Muscle of back (tissue), 3 donors: ENCODE measurements at regions not wholly inside any gene's neighbourhood (a gene's known extent, or its start where the extent isn't known, plus 50 kb on each side); places are given as distances from the start of the nearest gene placed in this dataset.
"Not testable (repeated sequence)": the region's sequence is repeated elsewhere in the genome, so short reads cannot be mapped to it uniquely, and the experiment has no call there.

Experiments
- DNase-seq, 3 donors: peaks; one replicate each; pipeline versions ENCODE4 v3.0.0 to v3.0.0-alpha.2; 2013

DNA sequence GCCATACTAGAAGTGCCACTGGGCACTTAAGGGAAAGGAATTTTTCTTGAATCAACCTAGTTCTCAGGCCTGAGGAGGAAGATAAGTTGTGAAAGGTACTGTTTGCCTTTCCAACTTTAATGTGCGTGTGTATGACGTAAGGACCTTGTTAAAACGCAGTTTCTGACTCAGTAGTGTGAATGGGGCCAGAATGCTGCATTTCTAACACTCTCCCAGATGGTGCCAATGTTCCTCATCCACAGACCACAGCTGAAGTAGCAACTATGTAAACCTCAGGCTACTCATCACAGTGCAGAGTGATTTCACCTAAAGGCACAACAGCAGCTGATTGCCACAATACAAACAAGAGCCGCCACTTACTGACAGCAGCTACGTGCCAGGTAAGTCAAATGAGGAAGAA is 103.6 kb downstream of the OTOL1 start:
- DNase-seq = no peak

DNA sequence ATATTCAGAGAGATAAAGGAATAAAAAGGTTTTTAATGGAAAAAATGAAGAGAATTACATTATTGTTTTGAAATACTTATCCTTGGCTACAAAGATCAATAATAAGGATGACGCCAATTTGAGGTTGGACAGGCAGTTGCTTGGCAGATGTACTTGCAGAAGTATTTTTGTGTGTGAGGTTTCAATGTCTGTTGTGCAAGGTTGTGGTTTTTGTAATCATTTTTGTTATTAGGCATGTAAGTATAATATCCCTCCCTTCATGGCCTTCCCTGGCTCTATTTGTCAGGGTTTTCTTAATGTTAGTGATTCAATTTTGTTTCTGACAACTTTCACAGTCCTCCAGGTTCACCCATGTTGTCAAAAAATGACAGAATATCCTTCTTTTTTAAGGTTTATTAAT is 105.9 kb downstream of the OTOL1 start:
- no peak for DNase-seq

DNA sequence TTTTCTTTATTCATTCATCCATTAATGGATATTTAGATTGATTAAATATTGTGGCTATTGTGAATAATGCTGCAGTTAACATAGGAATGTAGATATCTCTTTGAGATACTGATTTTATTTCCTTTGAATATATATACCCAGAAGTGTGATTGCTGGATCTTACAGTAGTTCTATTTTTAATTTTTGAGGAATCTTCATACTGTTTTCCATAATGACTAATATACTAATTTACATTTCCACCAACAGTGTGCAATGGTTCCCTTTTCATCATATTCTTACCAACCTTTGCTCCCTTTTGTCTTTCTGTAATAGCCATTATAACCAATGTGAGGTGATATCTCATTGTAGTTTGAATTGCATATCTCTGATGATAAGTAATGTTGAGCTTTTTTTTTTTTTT is 106.3 kb downstream of the OTOL1 start:
- DNase-seq = no peak

DNA sequence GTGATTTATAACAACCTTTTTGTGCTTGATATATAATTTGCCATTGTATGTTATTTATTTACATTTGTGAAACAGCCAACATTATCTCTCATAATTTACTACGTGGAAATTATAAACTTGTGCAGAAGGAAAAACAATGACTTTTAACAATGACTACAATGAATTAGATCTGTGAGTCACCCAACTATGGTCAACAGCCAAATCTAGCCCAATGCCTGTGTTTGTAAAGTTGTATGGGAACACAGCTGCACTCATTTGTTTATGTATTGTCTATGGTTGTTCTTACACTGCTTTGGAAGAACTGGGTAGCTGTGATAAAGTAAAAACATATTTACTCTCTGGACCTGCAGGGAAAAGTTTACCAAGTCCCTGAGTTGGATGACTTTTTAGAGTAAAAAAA is 110.4 kb downstream of the OTOL1 start:
- no peak for DNase-seq

DNA sequence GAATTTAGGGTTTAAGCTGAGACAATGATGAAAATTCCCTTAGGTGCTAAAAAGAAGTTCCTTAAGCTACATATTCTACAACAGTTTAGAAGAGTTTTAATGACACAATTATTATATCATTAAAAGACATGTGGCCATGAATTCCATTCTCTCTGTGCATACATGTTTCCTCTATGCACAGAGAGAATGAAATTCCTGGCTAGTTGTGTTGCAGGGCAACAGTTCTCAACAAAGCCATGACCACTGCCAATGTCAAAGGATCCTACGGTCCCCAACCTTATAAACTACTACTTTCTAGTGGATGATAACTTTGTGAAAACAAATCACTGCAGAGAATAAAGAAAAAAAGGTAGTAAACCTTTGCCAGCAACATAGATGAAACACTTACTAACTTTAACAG is 122.7 kb downstream of the OTOL1 start:
- DNase-seq = no peak

DNA sequence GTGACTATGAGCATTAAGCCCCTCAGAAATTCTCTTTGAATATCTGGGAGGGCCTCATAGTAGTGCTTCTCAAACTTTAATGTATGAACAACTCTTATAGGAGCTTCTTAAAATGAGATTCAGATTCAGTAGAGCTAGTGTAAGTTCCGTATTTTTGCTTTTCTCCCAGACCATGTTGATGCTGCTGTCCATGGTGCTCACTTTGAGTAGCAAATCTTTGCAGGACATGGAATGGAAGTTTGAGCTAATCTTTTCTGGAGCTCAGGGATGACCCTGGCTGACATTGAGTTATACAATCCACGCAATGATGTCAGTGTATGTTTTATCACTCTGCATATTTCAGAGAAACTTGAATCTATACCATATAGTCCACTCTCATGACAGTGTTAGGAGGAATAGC is 134.2 kb downstream of the OTOL1 start:
- DNase-seq = peak in 2 of 3 donors; percentile 27 to 54

DNA sequence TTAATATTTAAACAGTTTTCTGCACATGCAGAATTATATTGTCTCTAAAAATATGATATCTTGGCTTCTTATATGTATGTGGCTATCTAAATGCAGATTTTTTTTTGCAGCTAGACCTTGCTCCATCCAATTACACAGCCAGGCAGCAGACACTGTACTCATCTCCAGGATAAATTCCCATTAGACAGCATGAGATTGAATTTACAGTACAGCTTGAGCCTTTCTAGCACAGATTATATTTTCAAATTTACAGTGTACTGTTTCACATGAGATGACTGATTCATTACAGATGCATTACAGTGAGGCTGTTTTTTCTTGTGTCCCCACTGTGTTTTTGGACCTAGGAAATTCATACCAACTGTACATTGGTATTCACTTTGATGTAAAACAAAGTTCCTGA is 134.9 kb downstream of the OTOL1 start:
- DNase-seq = no peak

DNA sequence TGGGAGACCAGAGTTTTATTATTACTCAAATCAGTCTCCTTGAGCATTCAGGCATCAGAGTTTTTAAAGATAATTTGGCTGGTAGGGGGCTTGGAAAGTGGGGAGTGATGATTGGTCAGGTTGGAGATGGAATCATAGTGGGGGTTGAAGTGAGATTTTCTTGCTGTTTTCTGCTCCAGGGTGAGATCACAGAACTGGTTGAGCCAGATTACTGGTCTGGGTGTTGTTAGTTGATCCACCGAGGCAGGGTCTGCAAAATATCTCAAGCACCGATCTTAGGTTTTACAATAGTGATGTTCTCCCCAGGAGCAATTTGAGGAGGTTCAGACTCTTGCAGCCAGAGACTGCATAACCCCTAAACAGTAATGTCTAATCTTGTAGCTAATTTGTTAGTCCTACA is 141.0 kb downstream of the OTOL1 start:
- no peak for DNase-seq

DNA sequence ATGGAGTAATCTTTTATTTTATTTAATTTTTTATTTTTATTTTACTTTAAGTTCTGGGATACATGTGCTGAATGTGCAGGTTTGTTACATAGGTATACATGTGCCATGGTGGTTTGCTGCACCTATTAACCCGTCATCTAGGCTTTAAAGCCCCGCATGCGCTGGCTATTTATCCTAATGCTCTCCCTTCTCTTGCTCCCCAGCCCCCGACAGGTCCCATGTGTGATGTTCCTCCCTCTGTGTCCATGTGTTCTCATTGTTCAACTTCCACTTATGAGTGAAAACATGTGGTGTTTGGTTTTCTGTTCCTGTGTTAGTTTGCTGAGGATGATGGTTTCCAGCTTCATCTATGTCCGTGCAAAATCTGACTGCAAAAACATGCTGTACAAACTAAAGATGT is 142.5 kb downstream of the OTOL1 start:
- DNase-seq = not testable (repeated sequence)

DNA sequence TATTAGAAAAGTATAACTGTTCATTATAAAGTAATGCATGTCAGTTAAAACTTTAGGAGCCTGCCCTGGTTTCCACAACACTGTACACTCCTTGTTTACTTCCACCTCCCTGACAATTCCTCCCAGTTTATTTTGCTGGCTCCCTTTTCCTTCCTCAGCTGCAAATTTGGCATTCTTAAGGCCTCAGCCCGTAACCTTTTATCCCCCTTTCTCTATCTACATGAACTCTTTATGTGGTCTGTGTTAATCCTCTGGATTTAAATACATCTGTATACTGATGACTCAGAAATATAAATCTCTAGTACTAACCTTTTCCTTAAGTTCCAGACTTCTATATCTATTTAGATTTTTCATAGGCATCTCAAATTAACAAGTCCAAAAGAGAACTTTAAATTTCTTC is 143.6 kb downstream of the OTOL1 start:
- DNase-seq = peak in 1 of 3 donors; percentile 48

DNA sequence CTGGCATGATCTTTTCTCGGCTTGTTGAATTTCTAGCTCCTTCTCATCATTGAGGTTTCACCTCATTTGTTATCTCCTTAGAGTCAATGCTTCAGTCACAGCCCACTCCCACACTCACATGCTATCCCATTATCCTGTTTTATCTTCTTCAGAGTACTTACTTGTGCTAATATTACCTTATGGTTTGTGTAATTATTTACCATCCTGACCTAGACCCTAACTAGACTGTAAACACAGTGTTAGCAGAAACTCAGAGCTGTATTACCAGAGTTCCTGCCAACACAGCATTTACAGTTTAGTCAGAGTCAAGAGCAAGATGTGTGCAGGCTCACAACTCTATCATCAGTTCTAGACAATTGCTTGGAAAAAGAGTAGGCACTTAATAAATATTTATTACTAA is 144.7 kb downstream of the OTOL1 start:
- DNase-seq = no peak

DNA sequence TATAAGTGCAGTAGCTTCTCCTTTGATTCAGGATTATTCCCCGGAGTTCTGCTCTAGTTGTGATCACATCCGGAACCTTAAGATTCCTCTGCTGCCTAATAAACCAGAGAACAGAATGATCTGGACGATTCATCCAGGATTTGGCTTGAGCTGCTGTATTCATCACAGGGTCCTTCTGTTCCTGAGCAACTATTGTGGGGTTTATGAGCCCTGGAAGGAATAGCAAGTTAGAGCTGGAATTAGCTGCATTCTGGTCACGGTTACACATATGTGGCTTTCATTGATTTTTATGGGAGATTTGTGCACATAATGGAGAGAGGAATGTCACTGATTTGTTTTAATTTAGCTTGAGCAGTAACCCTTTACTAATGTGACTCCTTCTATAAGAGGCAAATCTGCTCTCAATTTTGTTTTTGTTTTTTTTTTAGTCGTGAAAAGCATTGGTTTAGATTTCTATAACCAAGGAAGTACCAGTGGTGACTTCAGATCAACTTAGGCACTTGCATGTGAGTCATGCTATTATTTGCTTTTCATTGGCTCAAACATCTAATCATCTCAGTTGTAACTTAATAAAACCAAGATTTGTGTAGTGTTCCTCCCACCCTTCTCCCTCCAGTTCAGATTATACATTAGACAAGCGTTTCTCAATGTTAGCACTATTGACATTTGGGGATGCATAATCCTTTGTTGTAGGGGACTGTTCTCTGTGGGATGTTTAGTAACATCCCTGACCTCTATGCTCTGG is 148.5 kb downstream of the OTOL1 start:
- peak; percentile 25 to 80 (median 36) for DNase-seq

DNA sequence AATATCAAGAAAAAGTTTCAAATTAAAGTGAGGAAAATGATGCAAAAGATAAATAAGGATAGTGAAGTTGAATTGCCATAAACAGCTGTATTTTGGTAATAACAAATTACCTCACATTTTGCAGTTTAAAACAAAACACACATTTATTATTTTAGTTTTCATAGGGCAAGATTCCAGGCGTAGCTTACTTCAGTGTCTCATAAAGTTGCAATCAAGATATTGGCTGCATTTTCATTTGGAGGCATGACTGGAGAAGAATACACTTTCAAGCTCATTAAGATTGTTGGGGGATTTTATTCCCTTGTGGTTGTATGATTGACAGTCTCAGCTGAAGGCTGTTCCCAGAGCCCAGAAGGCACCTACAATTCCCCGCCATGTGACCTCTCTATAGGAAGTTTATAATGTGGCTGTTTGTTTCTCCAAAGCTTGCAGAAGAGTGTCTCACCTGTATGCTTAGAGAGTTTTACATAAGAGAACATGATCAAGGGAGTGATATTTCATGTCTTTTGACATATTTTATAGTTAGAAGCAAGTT is 151.4 kb downstream of the OTOL1 start:
- DNase-seq = no peak

DNA sequence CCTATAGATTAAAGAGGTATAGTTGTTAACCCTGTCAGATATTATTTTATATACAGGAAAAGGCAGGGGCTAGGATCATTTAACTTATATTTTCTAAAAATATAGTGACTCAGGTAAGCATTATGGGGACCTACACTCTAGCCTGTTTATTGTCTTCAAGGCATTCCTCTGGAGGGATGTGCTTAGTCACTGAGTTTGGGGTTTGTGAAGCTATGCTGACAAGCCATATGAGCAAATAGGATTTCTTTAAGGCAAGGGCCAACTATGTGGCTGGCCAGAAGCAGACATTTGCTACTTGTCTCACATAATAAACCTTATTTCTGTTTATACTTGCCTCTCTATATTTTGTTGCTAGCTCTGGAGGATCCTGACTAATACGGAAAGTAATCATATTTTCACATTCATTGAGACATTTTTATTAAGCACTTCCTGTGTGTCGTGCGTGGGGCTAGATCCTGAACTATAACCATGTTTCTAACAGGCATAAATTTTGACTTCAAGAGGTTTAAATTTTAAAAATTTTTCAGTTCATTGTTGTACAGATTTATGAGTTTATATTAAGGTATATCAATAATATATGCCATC is 153.4 kb downstream of the OTOL1 start:
- no peak for DNase-seq

DNA sequence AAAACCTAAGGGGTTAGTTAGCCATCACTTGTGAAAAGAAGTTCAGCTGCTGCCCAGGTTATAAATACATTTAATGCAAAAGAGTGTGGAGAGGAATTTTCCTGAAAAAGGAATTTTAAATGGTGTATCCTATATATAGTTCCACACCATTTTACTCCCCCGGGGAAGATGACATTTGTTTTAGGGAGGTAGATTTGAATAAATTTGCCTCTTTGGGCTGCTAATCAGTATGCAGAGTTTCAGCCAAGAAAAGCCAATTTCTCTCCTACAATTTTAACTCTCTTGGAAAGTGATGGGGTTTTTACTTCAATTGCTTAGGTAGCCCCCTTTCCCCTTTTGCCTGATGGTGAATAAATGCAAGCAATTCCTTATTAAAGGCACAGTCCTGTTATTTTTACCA is 161.2 kb downstream of the OTOL1 start:
- DNase-seq = no peak

DNA sequence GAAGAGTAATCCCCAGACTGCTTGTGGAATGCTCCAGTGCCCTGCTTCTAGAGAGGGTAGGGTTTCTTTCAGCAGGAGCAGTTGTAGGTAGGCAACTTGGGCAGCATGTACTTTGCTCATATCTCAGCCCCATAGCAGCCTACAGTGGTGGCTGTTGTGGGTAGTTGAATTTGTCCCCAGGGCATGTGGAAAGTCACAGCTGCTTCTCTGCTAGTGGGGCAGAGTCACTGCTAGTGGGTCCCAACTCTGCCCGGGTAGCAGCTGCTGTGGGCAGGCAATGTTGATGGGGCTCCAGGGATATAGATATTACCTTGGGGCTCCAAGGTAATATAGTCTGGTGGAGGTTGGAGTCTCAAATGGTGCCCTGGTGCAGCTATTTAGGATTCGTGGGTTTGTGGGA is 174.5 kb downstream of the OTOL1 start:
- no peak for DNase-seq

DNA sequence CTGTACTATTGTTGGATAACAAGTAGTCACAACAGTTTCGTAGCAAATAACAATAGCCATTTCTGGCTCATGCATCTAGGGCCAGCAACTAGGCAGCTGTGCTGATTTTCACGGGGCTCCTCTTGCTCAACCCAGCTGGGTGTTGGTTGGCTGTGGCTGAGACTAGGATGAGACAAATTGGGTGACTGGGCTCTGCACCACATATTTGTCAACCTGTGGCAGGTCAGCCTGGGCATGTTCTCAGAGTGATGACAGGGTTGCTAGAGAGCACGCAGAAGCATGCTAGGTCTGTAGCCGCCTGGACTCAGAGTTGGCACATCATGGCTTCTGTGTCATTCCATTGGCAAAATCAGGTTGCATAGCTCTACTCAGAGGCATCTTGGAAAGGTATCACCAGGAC is 175.9 kb downstream of the OTOL1 start:
- no peak for DNase-seq

DNA sequence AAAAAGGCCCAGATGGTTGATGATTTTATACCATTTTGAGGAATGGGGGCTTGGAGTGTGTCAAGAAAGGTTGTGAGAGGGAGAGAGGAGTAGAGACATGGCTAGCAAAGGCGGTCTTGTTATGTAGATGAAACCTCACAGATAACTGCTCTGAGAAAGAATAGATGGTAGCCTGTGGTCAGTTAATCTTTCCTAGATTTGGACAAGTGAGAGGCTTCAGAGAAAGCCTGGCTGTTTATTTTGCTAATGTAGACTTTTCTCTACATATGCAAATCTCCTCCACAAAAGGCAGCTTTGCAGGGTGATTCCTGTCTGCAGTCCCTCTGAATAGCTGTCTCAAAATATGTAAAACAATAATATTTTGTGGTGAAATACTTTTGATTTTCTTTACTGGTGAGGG is 177.3 kb downstream of the OTOL1 start:
- DNase-seq = no peak

DNA sequence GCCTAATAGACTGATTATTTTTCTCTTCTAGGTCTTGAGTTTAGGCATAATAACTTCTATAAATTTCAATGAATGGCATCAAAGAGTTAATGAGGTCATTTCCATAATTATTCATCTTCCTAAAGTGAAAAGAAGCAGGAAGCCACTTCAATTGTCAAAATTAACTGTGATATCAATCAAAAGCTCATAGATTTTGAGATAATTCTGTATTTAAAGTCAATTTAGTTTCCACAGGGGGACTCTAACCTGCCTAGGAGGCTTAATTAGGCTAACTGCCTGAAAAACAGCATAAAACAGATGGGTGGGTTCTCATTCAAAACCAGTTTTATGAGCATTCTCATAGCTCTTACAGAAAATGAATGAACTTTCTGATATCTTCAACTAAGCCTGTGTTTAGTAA is 177.8 kb downstream of the OTOL1 start:
- no peak for DNase-seq

DNA sequence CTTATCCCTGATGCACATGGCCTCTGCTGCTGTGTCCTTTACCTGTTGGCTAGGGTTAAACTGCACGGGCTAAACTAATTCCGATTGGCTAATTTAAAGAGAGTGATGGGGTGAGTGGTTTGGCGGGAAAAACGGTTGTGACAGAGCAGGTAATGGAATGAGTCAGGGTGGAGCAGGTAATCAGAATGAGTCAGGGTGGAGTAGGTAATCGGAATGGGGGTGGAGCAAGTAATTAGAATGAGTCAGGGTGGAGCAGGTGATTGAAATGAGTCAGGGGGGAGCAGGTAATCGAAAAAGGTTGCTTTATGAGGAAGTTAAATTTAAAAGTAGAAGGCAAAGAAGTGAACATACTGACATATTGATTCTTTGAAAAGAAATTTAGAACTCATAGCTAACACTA is 185.2 kb downstream of the OTOL1 start:
- DNase-seq = not testable (repeated sequence)

DNA sequence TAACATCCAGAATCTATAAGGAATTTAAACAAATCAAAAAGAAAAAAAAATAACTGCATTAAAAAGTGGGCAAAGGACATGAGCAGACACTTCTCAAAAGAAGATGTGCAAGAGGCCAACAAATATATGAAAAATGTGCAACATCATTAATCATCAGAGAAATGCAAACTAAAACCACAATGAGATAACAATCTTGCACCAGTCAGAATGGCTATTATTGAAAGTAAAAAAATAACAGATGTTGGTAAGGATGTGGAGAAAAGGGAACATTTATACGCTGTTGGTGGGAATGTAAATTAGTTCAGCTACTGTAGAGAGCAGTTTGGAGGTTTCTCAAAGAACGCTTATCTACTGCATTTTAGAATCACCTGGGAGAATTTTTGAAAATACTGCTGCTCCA is 186.1 kb downstream of the OTOL1 start:
- DNase-seq = no peak

DNA sequence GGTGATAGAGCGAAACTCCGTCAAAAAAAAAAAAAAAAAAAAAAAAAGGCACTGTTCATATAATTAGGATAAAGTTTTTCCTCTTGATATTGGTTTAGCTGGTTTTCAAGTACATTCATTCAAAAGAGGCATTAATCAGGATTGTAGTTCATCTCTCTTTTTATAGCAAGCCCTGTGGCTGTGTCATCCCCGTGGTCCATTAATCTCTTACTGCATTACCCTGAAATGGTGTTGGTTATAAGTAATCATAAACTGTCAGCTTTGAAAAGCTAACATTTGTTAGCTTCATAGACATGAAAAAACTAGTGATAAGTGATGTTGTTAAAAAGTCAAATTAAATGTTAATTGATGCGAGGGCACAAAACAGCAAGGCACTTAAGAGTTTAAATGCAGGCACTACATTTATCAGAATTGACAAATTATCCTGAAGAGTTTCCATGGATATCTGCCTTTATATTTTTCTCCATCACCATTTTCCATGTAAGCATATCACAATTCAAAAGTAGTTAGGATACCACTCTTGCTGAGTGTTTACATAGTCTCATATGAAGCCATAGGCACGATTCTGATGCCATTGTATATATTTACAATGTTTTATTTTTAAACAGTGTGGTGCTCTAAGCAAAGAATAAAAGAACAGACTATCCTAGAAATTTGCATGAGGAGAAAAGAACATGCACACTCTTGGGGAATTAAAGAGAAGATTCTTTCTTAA is 193.1 kb downstream of the OTOL1 start:
- DNase-seq = no peak

DNA sequence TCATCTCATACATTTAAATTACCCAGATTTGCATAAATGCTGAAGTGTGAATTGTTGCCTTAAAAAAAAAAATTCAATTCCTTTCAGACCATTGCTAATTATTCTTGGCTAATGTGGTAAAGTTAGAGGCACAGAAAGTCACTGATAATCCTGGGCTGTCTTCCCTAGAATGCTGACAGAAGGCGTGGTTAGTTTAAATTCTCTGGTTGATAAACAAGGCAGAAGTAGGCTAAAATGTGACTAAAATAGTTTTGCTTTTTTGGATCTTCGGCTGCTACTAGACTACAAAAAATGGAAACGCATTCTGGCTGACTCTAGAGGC is 193.7 kb downstream of the OTOL1 start:
- peak in 1 of 3 donors; percentile 15 for DNase-seq
